Esophagus muscularis mucosa (tissue), 4 donors: ENCODE measurements at regions not wholly inside any gene's neighbourhood (a gene's known extent, or its start where the extent isn't known, plus 50 kb on each side); places are given as distances from the start of the nearest gene placed in this dataset.

Experiments
- EP300 ChIP-seq: sonication (generic); formaldehyde crosslinking; IDR thresholded peaks from one replicate; pipeline ENCODE4 v1.6.1; 2017; ENCODE audit warnings: antibody characterized with exemption
- POLR2A ChIP-seq: fragments of 450-650 bp; IDR thresholded peaks from one replicate; pipeline ENCODE4 v1.6.1; 2017; ENCODE audit warnings: antibody characterized with exemption, moderate library complexity, mild to moderate bottlenecking, low read depth
- POLR2AphosphoS5 ChIP-seq, 2 donors: sonication (generic); formaldehyde crosslinking; IDR thresholded peaks; one replicate each; pipeline ENCODE4 v1.6.1; 2017; ENCODE audit warnings: antibody characterized with exemption in 2 of 2
- TF ChIP-seq, protein P1 (sequence below), 3 experiments: fragments of 200-600 bp in 2 of 3; fragments of 450-650 bp in 1 of 3; sonication (generic) in 2 of 3; IDR thresholded peaks; one replicate each; pipeline ENCODE4 v1.5.1; 2017 to 2019; ENCODE audit warnings: antibody characterized with exemption in 3 of 3, mild to moderate bottlenecking in 2 of 3, moderate library complexity in 1 of 3

DNA sequence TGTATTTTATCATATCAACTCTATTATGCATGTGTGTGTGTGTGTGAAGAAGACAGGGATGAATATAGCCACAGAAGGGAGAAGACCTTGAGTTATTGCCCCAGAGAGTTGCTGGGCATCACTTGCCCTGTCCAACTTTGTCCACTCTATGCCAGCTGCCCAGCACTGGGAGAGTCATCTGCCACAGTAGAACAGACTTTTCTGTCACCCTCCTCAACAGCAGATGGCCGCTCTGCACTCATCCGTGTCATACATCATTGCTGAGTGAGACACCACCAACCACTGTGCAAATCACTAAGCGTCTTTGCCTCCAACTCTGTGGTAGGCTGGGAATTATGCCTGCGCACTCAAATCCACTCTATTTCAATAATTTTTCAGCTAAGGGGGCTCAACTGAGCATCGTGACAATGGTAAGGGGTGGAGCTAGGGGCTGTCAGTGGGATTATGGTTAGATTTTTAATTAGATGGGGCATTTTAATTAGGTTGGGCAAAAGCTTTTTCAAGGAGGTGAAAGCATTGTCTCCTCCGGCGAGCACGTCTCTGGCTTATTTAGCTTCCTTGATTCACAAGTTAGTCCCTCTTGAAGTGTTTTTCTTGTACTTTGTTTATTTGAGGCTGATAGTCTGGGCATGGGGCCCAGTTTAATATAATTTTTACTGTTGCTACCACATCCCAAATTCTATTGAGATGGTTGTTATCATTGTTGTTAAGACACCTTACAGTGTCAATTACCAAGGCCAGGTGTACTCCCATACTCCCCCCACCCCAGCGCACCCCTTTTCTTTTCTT lies 100.1 kb upstream of the KLF3 start:
- no peak for TF ChIP-seq POLR2A
- no peak for TF ChIP-seq EP300
- TF ChIP-seq, protein P1, sequence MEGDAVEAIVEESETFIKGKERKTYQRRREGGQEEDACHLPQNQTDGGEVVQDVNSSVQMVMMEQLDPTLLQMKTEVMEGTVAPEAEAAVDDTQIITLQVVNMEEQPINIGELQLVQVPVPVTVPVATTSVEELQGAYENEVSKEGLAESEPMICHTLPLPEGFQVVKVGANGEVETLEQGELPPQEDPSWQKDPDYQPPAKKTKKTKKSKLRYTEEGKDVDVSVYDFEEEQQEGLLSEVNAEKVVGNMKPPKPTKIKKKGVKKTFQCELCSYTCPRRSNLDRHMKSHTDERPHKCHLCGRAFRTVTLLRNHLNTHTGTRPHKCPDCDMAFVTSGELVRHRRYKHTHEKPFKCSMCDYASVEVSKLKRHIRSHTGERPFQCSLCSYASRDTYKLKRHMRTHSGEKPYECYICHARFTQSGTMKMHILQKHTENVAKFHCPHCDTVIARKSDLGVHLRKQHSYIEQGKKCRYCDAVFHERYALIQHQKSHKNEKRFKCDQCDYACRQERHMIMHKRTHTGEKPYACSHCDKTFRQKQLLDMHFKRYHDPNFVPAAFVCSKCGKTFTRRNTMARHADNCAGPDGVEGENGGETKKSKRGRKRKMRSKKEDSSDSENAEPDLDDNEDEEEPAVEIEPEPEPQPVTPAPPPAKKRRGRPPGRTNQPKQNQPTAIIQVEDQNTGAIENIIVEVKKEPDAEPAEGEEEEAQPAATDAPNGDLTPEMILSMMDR (IDR thresholded peaks at IDR 0.05): no peak
- no peak for TF ChIP-seq POLR2AphosphoS5 (IDR thresholded peaks at IDR 0.05)
